Cardiac fibroblast (primary cell): ENCODE measurements at regions not wholly inside any gene's neighbourhood (a gene's known extent, or its start where the extent isn't known, plus 50 kb on each side); places are given as distances from the start of the nearest gene placed in this dataset.
A peak's percentile ranks its signal among the peaks of the same experiment; 100 is the strongest.
"Not testable (repeated sequence)": the region's sequence is repeated elsewhere in the genome, so short reads cannot be mapped to it uniquely, and the experiment has no call there.

Source experiments
- DNase-seq, 2 donors: peaks; one replicate each; pipeline versions ENCODE4 v3.0.0 to v3.0.0-alpha.2; 2010; ENCODE audit warnings: low read depth in 2 of 2
- H3K4me3 ChIP-seq, 2 donors: replicated peaks in 1 of 2; 1 replicate in 1 of 2; 2 replicates in 1 of 2; pipeline ENCODE4 v1.5.1; 2011; ENCODE audit warnings: low read depth in 2 of 2, low read length in 2 of 2, mild to moderate bottlenecking in 2 of 2, moderate library complexity in 1 of 2
- CTCF ChIP-seq: IDR thresholded peaks from one replicate; pipeline ENCODE4 v1.5.1; 2011; ENCODE audit warnings: low read depth, mild to moderate bottlenecking, low read length, inconsistent platforms

- no peak overlapping the region for H3K4me3 ChIP-seq
- no peak for TF ChIP-seq CTCF
- DNase-seq: peak; percentile 73 to 92
These were observed 87.2 kb upstream of the TNFSF11 start for GRCh38 chr13:42486711-42487198.

- peak in 1 of 2 donors; percentile 82 for DNase-seq
- H3K4me3 ChIP-seq: no peak overlapping the region
- no peak for TF ChIP-seq CTCF
These were observed 86.7 kb upstream of the TNFSF11 start for GRCh38 chr13:42487221-42487620.

- H3K4me3 ChIP-seq: no peak overlapping the region
- no peak for TF ChIP-seq CTCF
- no peak for DNase-seq
These were observed 83.3 kb upstream of the TNFSF11 start for GRCh38 chr13:42490676-42491075.

- DNase-seq: no peak
- TF ChIP-seq CTCF: no peak
- no peak overlapping the region for H3K4me3 ChIP-seq
These were observed 81.5 kb upstream of the TNFSF11 start for GRCh38 chr13:42492372-42492920.

- no peak for TF ChIP-seq CTCF
- H3K4me3 ChIP-seq: no peak overlapping the region
- no peak for DNase-seq
These were observed 79.8 kb upstream of the TNFSF11 start for GRCh38 chr13:42494157-42494556.

- no peak for TF ChIP-seq CTCF
- no peak overlapping the region for H3K4me3 ChIP-seq
- peak in 1 of 2 donors; percentile 57 for DNase-seq
These were observed 78.7 kb upstream of the TNFSF11 start for GRCh38 chr13:42495255-42495654.

- no peak for TF ChIP-seq CTCF
- no peak for DNase-seq
- H3K4me3 ChIP-seq: no peak overlapping the region
These were observed 78.2 kb upstream of the TNFSF11 start for GRCh38 chr13:42495751-42496150.

- H3K4me3 ChIP-seq, DNase-seq: not testable (repeated sequence)
These were observed 76.9 kb upstream of the TNFSF11 start for GRCh38 chr13:42496926-42497554.
